GM19035 (cell line): ENCODE measurements at regions not wholly inside any gene's neighbourhood (a gene's known extent, or its start where the extent isn't known, plus 50 kb on each side); places are given as distances from the start of the nearest gene placed in this dataset.
A peak's percentile ranks its signal among the peaks of the same experiment; 100 is the strongest.

Experiments used
- ATAC-seq: cut with Tn5 transposase; IDR thresholded peaks from one replicate; pipeline ENCODE4 v1.9.1; 2021; ENCODE audit not compliant: unreplicated experiment

GRCh38 chr7:81533426-81533825 is 236.4 kb downstream of the HGF start:
- ATAC-seq = no peak

GRCh38 chr7:81529785-81530184 is 240.1 kb downstream of the HGF start:
- ATAC-seq = no peak

GRCh38 chr7:81527651-81528050 is 242.2 kb downstream of the HGF start:
- no peak for ATAC-seq

- ATAC-seq = no peak
Measured at GRCh38 chr7:81526971-81527370, 242.9 kb downstream of the HGF start.

- no peak for ATAC-seq
Measured at GRCh38 chr7:81525841-81526240, 244.0 kb downstream of the HGF start.

- ATAC-seq = no peak
Measured at GRCh38 chr7:81519886-81520285, 250.0 kb downstream of the HGF start.

- ATAC-seq = no peak
Measured at GRCh38 chr7:81516898-81517297, 252.9 kb downstream of the HGF start.

GRCh38 chr7:81515009-81515408 is 254.8 kb downstream of the HGF start:
- no peak for ATAC-seq

GRCh38 chr7:81514546-81514945 is 255.3 kb downstream of the HGF start:
- ATAC-seq = no peak

GRCh38 chr7:81510122-81510521 is 259.7 kb downstream of the HGF start:
- no peak for ATAC-seq

- ATAC-seq = no peak
Measured at GRCh38 chr7:81507221-81507620, 262.6 kb downstream of the HGF start.

- ATAC-seq = no peak
Measured at GRCh38 chr7:81506609-81507008, 263.2 kb downstream of the HGF start.

- ATAC-seq = no peak
Measured at GRCh38 chr7:81503771-81504170, 266.1 kb downstream of the HGF start.

GRCh38 chr7:81503336-81503735 is 266.5 kb downstream of the HGF start:
- no peak for ATAC-seq

GRCh38 chr7:81501220-81501619 is 268.6 kb downstream of the HGF start:
- ATAC-seq = no peak

GRCh38 chr7:81500631-81501030 is 269.2 kb downstream of the HGF start:
- no peak for ATAC-seq

- ATAC-seq = peak; percentile 88
Measured at GRCh38 chr7:81499262-81500116, 270.4 kb downstream of the HGF start.

- ATAC-seq = no peak
Measured at GRCh38 chr7:81498176-81498575, 271.7 kb downstream of the HGF start.

GRCh38 chr7:81492910-81493309 is 276.9 kb downstream of the HGF start:
- no peak for ATAC-seq

GRCh38 chr7:81492240-81492639 is 277.6 kb downstream of the HGF start:
- ATAC-seq = no peak

GRCh38 chr7:81491573-81491972 is 278.3 kb downstream of the HGF start:
- no peak for ATAC-seq

GRCh38 chr7:81488210-81488609 is 281.6 kb downstream of the HGF start:
- ATAC-seq = no peak

- ATAC-seq = no peak
Measured at GRCh38 chr7:81487516-81487915, 282.3 kb downstream of the HGF start.
